CD14-positive monocyte (primary cell): ENCODE measurements at regions not wholly inside any gene's neighbourhood (a gene's known extent, or its start where the extent isn't known, plus 50 kb on each side); places are given as distances from the start of the nearest gene placed in this dataset.

ENCODE experiments used
- DNase-seq, 3 donors: peaks; one replicate each; pipeline ENCODE4 v3.0.0-alpha.2; 2011 to 2022
- H2AFZ ChIP-seq: 2 replicates; pipeline ENCODE4 v1.6.0; 2012; ENCODE audit warnings: mild to moderate bottlenecking, low read depth, low read length, inconsistent platforms; ENCODE audit not compliant: insufficient read depth, poor library complexity, severe bottlenecking
- H3K27ac ChIP-seq, 2 donors: 1 replicate in 1 of 2; 2 replicates in 1 of 2; pipeline ENCODE4 v1.5.1; 2012 to 2013; ENCODE audit warnings: low read length in 2 of 2, control low read depth in 1 of 2, inconsistent platforms in 1 of 2, low read depth in 1 of 2, mild to moderate bottlenecking in 1 of 2
- H3K27me3 ChIP-seq, 2 donors: one replicate each; pipeline versions ENCODE4 v1.6.0 to v1.6.1; 2011 to 2013; ENCODE audit warnings: low read length in 2 of 2; ENCODE audit not compliant: control insufficient read depth in 2 of 2, insufficient read depth in 2 of 2
- H3K36me3 ChIP-seq, 2 donors: replicated peaks in 1 of 2; 1 replicate in 1 of 2; 2 replicates in 1 of 2; pipeline versions ENCODE4 v1.5.1 to v1.6.1; 2012 to 2013; ENCODE audit warnings: low read length in 2 of 2, control low read depth in 1 of 2, inconsistent platforms in 1 of 2, mild to moderate bottlenecking in 1 of 2; ENCODE audit not compliant: insufficient read depth in 2 of 2, control insufficient read depth in 1 of 2
- H3K4me1 ChIP-seq, 2 donors: 1 replicate in 1 of 2; 2 replicates in 1 of 2; pipeline versions ENCODE4 v1.5.1 to v1.6.1; 2012 to 2013; ENCODE audit warnings: low read length in 2 of 2, control low read depth in 1 of 2, inconsistent platforms in 1 of 2, mild to moderate bottlenecking in 1 of 2, moderate library complexity in 1 of 2; ENCODE audit not compliant: insufficient read depth in 2 of 2, control insufficient read depth in 1 of 2
- H3K4me2 ChIP-seq: replicated peaks from 2 replicates; pipeline ENCODE3; 2012; ENCODE audit warnings: low read length, moderate library complexity, mild to moderate bottlenecking; ENCODE audit not compliant: poor library complexity, severe bottlenecking; ENCODE audit errors: extremely low read depth
- H3K4me3 ChIP-seq, 3 experiments: fragments of 200-600 bp in 1 of 3; sonication (generic) in 1 of 3; replicated peaks in 1 of 3; 1 replicate in 2 of 3; 2 replicates in 1 of 3; pipeline ENCODE4 v1.5.1; 2011 to 2013; ENCODE audit warnings: low read length in 3 of 3, mild to moderate bottlenecking in 3 of 3, control low read depth in 2 of 3, low read depth in 2 of 3, inconsistent platforms in 1 of 3, moderate library complexity in 1 of 3
- H3K79me2 ChIP-seq: 2 replicates; pipeline ENCODE4 v1.6.0; 2012; ENCODE audit warnings: mild to moderate bottlenecking, control low read depth, inconsistent platforms, low read length, moderate library complexity; ENCODE audit not compliant: insufficient read depth
- H3K9ac ChIP-seq: 2 replicates; pipeline ENCODE4 v1.6.0; 2017; ENCODE audit warnings: low read length, mild to moderate bottlenecking; ENCODE audit not compliant: insufficient read depth, poor library complexity, severe bottlenecking
- H3K9me3 ChIP-seq, 2 donors: replicated peaks in 1 of 2; 1 replicate in 1 of 2; 2 replicates in 1 of 2; pipeline versions ENCODE4 v1.5.1 to v1.6.1; 2012 to 2013; ENCODE audit warnings: low read length in 2 of 2, control low read depth in 1 of 2; ENCODE audit not compliant: control insufficient read depth in 1 of 2, insufficient read depth in 1 of 2
- H4K20me1 ChIP-seq: 2 replicates; pipeline ENCODE4 v1.6.0; 2012; ENCODE audit warnings: mild to moderate bottlenecking, low read length, control low read depth, moderate library complexity; ENCODE audit not compliant: insufficient read depth
- H3K27ac Mint-ChIP-seq, 7 donors: one replicate each; pipeline ENCODE4 v1.8.0; 2020; ENCODE audit warnings: mild to moderate bottlenecking in 7 of 7, mixed read lengths in 7 of 7, moderate library complexity in 6 of 7, inconsistent platforms in 2 of 7
- H3K27me3 Mint-ChIP-seq, 3 donors: one replicate each; pipeline ENCODE4 v1.8.0; 2021 to 2022; ENCODE audit warnings: low read depth in 3 of 3, mild to moderate bottlenecking in 3 of 3, mixed read lengths in 3 of 3, moderate library complexity in 3 of 3, inconsistent platforms in 1 of 3
- H3K36me3 Mint-ChIP-seq, 2 donors: one replicate each; pipeline ENCODE4 v1.8.0; 2020; ENCODE audit warnings: mixed read lengths in 2 of 2, inconsistent platforms in 1 of 2, mild to moderate bottlenecking in 1 of 2
- H3K4me1 Mint-ChIP-seq: one replicate; pipeline ENCODE4 v1.8.0; 2020; ENCODE audit warnings: mild to moderate bottlenecking, mixed read lengths
- H3K4me3 Mint-ChIP-seq, 2 donors: one replicate each; pipeline ENCODE4 v1.8.0; 2020; ENCODE audit warnings: mild to moderate bottlenecking in 2 of 2, mixed read lengths in 2 of 2, moderate library complexity in 1 of 2
- H3K9me3 Mint-ChIP-seq, 7 donors: one replicate each; pipeline ENCODE4 v1.8.0; 2020 to 2022; ENCODE audit warnings: mixed read lengths in 7 of 7, mild to moderate bottlenecking in 6 of 7, moderate library complexity in 6 of 7, inconsistent platforms in 2 of 7
- CTCF ChIP-seq: fragments of 200-600 bp; IDR thresholded peaks from one replicate; pipeline ENCODE4 v1.8.0; 2022; ENCODE audit warnings: antibody characterized with exemption, mild to moderate bottlenecking
- WGBS: methylation state at CpG from one replicate; pipeline ENCODE4 v1.1.5; 2013; ENCODE audit warnings: missing lambda C conversion rate; ENCODE audit not compliant: insufficient coverage; 5-methylcytosine and 5-hydroxymethylcytosine counted together
- intact Hi-C, 2 donors: fragments of 100-400 bp; cut with micrococcal nuclease; formaldehyde crosslinking; loops; one replicate each; pipeline versions ENCODE4 v1.15.0 to v1.15.1; 2023

GRCh38 chr9:26271495-26272122 is 593.4 kb upstream of the TUSC1 start:
- H3K4me1 Mint-ChIP-seq: no peaks in the 10 kb centered on the region
- H2AFZ ChIP-seq: no peak overlapping the region
- intact Hi-C loops: no loop called here
- H3K27ac ChIP-seq: no peak overlapping the region
- peaks cover 0 to 8% (median 1%) of the 10 kb centered on the region in 7 donors for H3K9me3 Mint-ChIP-seq
- no peak for TF ChIP-seq CTCF
- H3K27ac Mint-ChIP-seq: no peak overlapping the region
- H3K4me3 ChIP-seq: no peak overlapping the region
- H3K27me3 Mint-ChIP-seq: no peaks in the 10 kb centered on the region
- H3K9ac ChIP-seq: no peak overlapping the region
- no peaks in the 10 kb centered on the region for H3K4me1 ChIP-seq
- no peak overlapping the region for H3K4me2 ChIP-seq
- no peaks in the 10 kb centered on the region for H3K9me3 ChIP-seq
- no peaks in the 10 kb centered on the region for H3K36me3 Mint-ChIP-seq
- H3K36me3 ChIP-seq: no peaks in the 10 kb centered on the region
- no peak for DNase-seq
- H4K20me1 ChIP-seq: no peaks in the 10 kb centered on the region
- H3K4me3 Mint-ChIP-seq: no peak overlapping the region
- no peaks in the 10 kb centered on the region for H3K79me2 ChIP-seq
- 40% methylated on average over 1 of the region's 6 CpGs for WGBS
- H3K27me3 ChIP-seq: no peaks in the 10 kb centered on the region

GRCh38 chr9:26266146-26266793 is 588.0 kb upstream of the TUSC1 start:
- no peaks in the 10 kb centered on the region for H3K4me1 ChIP-seq
- H3K4me3 Mint-ChIP-seq: no peak overlapping the region
- H3K9ac ChIP-seq: no peak overlapping the region
- peaks cover 0 to 3% of the 10 kb centered on the region in 2 donors for H3K9me3 ChIP-seq
- no peaks in the 10 kb centered on the region for H4K20me1 ChIP-seq
- no peaks in the 10 kb centered on the region for H3K27me3 ChIP-seq
- no peaks in the 10 kb centered on the region for H3K36me3 Mint-ChIP-seq
- DNase-seq: no peak
- intact Hi-C loops: no loop called here
- H3K27ac Mint-ChIP-seq: no peak overlapping the region
- no CpG with 5 or more reads among the region's 2 CpGs for WGBS
- H3K79me2 ChIP-seq: no peaks in the 10 kb centered on the region
- peaks cover 0 to 7% (median 0%) of the 10 kb centered on the region in 7 donors for H3K9me3 Mint-ChIP-seq
- no peaks in the 10 kb centered on the region for H3K27me3 Mint-ChIP-seq
- no peak for TF ChIP-seq CTCF
- no peaks in the 10 kb centered on the region for H3K4me1 Mint-ChIP-seq
- H3K27ac ChIP-seq: no peak overlapping the region
- no peak overlapping the region for H3K4me2 ChIP-seq
- H3K36me3 ChIP-seq: no peaks in the 10 kb centered on the region
- no peak overlapping the region for H3K4me3 ChIP-seq
- H2AFZ ChIP-seq: no peak overlapping the region
